ENCODE measurements at regions not wholly inside any gene's neighbourhood (a gene's known extent, or its start where the extent isn't known, plus 50 kb on each side); places are given as distances from the start of the nearest gene placed in this dataset.

DNA sequence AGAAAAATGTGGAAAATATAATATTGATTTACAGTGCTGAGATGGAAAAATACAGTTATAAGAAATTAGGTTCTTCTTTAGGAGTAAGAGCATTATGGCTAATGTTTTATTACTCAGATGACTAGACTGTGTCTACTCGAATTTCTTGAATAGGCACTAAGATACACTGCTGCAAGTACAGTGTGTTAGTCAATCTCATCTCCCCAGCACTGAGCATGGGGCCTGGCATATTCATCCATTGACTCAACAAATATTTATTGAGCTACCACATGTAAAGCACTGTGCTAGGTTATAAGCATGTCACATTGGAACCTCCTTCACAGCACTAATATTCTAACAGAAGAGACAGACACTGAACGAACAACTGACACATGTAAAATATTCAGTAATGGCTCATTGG lies 242.5 kb upstream of the GPC6 start:
- no peak for DNase-seq
- Histone ChIP-seq H3K27ac (ENCODE audit: low read depth in 2 of 2, low read length in 2 of 2) (no peak overlapping the region), H3K36me3 (ENCODE audit: control insufficient read depth in 2 of 3, insufficient read depth in 3 of 3, low read length in 3 of 3) (no peaks in the 10 kb centered on the region), H3K4me1 (ENCODE audit: control insufficient read depth in 2 of 3, insufficient read depth in 2 of 3, low read depth in 1 of 3, low read length in 3 of 3) (no peaks in the 10 kb centered on the region), H3K9me3 (ENCODE audit: control insufficient read depth in 2 of 3, insufficient read depth in 1 of 3, low read length in 3 of 3) (no peaks in the 10 kb centered on the region), H3K27me3 (ENCODE audit: control insufficient read depth, insufficient read depth, low read length) (no peaks in the 10 kb centered on the region), H3K4me3 (ENCODE audit: low read length in 3 of 3) (no peak overlapping the region), H3K9ac (ENCODE audit: low read length in 3 of 3) (no peak overlapping the region)
- intact Hi-C loops (cut with DNase I) = no loop called here
- TF ChIP-seq, protein P1, sequence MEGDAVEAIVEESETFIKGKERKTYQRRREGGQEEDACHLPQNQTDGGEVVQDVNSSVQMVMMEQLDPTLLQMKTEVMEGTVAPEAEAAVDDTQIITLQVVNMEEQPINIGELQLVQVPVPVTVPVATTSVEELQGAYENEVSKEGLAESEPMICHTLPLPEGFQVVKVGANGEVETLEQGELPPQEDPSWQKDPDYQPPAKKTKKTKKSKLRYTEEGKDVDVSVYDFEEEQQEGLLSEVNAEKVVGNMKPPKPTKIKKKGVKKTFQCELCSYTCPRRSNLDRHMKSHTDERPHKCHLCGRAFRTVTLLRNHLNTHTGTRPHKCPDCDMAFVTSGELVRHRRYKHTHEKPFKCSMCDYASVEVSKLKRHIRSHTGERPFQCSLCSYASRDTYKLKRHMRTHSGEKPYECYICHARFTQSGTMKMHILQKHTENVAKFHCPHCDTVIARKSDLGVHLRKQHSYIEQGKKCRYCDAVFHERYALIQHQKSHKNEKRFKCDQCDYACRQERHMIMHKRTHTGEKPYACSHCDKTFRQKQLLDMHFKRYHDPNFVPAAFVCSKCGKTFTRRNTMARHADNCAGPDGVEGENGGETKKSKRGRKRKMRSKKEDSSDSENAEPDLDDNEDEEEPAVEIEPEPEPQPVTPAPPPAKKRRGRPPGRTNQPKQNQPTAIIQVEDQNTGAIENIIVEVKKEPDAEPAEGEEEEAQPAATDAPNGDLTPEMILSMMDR (IDR thresholded peaks at IDR 0.05; ENCODE audit: borderline replicate concordance, extremely low read depth, insufficient read depth) = no peak
- FAIRE-seq = no peak

DNA sequence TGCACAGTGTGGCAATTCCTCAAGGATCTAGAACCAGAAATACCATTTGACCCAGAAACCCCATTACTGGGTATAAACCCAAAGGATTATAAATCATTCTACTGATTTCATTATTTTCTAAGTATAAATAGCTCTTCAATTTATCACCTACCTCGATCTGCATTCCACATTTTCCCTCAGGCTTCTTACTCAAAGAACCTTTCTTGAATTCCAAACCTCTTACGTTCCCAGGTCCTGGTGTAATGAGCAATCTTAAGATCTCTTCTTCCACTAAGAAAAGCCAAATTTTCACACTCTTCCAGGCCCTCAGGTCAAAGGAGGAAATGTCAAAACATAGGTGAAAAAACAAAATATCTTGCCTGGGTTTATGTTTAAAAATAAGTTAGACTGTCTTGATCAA lies 237.3 kb upstream of the GPC6 start:
- DNase-seq (no peak), FAIRE-seq (no peak)
- no peaks in the 10 kb centered on the region for H3K36me3 ChIP-seq (ENCODE audit: control insufficient read depth in 2 of 3, insufficient read depth in 3 of 3, low read length in 3 of 3)
- intact Hi-C loops (cut with DNase I) = no loop called here
- no peaks in the 10 kb centered on the region for H3K9me3 ChIP-seq (ENCODE audit: control insufficient read depth in 2 of 3, insufficient read depth in 1 of 3, low read length in 3 of 3)
- no peak overlapping the region for H3K27ac ChIP-seq (ENCODE audit: low read depth in 2 of 2, low read length in 2 of 2)
- TF ChIP-seq, protein P1 (IDR thresholded peaks at IDR 0.05; ENCODE audit: borderline replicate concordance, extremely low read depth, insufficient read depth) = no peak
- H3K9ac ChIP-seq (ENCODE audit: low read length in 3 of 3) = no peak overlapping the region
- no peaks in the 10 kb centered on the region for H3K27me3 ChIP-seq (ENCODE audit: control insufficient read depth, insufficient read depth, low read length)
- no peak overlapping the region for H3K4me3 ChIP-seq (ENCODE audit: low read length in 3 of 3)
- no peaks in the 10 kb centered on the region for H3K4me1 ChIP-seq (ENCODE audit: control insufficient read depth in 2 of 3, insufficient read depth in 2 of 3, low read depth in 1 of 3, low read length in 3 of 3)

DNA sequence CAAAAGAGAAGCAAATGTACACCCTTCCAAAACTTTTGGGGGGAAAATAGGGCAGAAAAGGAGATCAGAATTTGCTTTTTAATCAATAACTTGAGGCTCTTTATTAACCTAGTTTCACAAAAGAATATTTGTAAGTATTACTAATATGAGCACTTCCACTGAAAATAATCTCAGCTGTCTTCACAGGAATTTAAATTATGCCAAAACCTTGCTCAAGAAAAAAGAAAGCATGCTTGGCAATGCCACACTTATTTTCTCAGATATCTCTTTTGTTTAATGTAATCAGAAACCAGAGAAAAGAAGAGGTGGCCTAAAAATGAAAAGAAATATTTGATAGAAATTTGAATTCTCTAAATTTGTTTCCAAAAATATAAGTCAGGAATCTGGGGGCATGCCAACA lies 234.9 kb upstream of the GPC6 start:
- no peaks in the 10 kb centered on the region for H3K27me3 ChIP-seq (ENCODE audit: control insufficient read depth, insufficient read depth, low read length)
- no peak overlapping the region for H3K27ac ChIP-seq (ENCODE audit: low read depth in 2 of 2, low read length in 2 of 2)
- intact Hi-C loops (cut with DNase I) = no loop called here
- H3K9me3 ChIP-seq (ENCODE audit: control insufficient read depth in 2 of 3, insufficient read depth in 1 of 3, low read length in 3 of 3) = no peaks in the 10 kb centered on the region
- no peak overlapping the region for H3K4me3 ChIP-seq (ENCODE audit: low read length in 3 of 3)
- no peak overlapping the region for H3K9ac ChIP-seq (ENCODE audit: low read length in 3 of 3)
- DNase-seq (no peak), FAIRE-seq (no peak)
- TF ChIP-seq, protein P1 (IDR thresholded peaks at IDR 0.05; ENCODE audit: borderline replicate concordance, extremely low read depth, insufficient read depth) = no peak
- H3K36me3 ChIP-seq (ENCODE audit: control insufficient read depth in 2 of 3, insufficient read depth in 3 of 3, low read length in 3 of 3) = no peaks in the 10 kb centered on the region
- no peaks in the 10 kb centered on the region for H3K4me1 ChIP-seq (ENCODE audit: control insufficient read depth in 2 of 3, insufficient read depth in 2 of 3, low read depth in 1 of 3, low read length in 3 of 3)

DNA sequence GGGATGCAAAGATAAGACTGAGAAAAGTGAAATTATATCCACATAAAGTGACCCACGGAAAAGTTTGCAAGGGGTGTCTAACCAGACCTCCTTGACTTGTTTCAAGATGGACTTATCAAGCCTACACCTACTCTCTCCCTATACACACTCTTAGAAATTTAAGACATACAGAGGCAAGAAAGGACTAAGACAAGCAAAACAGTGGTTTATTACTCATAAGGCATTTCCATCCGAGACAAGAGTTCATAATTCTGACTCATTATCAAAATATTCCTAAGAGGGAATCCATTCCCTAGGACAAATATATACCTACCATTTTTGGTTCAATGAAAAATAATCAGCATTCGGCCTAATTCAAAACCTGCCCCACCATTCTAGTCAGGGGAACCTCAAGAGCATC lies 232.6 kb upstream of the GPC6 start:
- no peak for DNase-seq
- Histone ChIP-seq H3K36me3 (ENCODE audit: control insufficient read depth in 2 of 3, insufficient read depth in 3 of 3, low read length in 3 of 3) (no peaks in the 10 kb centered on the region), H3K27me3 (ENCODE audit: control insufficient read depth, insufficient read depth, low read length) (no peaks in the 10 kb centered on the region), H3K9ac (ENCODE audit: low read length in 3 of 3) (no peak overlapping the region), H3K4me1 (ENCODE audit: control insufficient read depth in 2 of 3, insufficient read depth in 2 of 3, low read depth in 1 of 3, low read length in 3 of 3) (no peaks in the 10 kb centered on the region), H3K27ac (ENCODE audit: low read depth in 2 of 2, low read length in 2 of 2) (no peak overlapping the region), H3K4me3 (ENCODE audit: low read length in 3 of 3) (no peak overlapping the region), H3K9me3 (ENCODE audit: control insufficient read depth in 2 of 3, insufficient read depth in 1 of 3, low read length in 3 of 3) (no peaks in the 10 kb centered on the region)
- FAIRE-seq = no peak
- intact Hi-C loops (cut with DNase I) = no loop called here
- TF ChIP-seq, protein P1 (IDR thresholded peaks at IDR 0.05; ENCODE audit: borderline replicate concordance, extremely low read depth, insufficient read depth) = no peak

All from kidney (tissue), 13 donors.